GM21390 (cell line): ENCODE measurements at regions not wholly inside any gene's neighbourhood (a gene's known extent, or its start where the extent isn't known, plus 50 kb on each side); places are given as distances from the start of the nearest gene placed in this dataset.
"Not testable (repeated sequence)": the region's sequence is repeated elsewhere in the genome, so short reads cannot be mapped to it uniquely, and the experiment has no call there.

Experiments
- ATAC-seq: cut with Tn5 transposase; IDR thresholded peaks from one replicate; pipeline ENCODE4 v1.9.1; 2021; ENCODE audit not compliant: unreplicated experiment

GRCh38 chr6:56752009-56752408, 109.3 kb upstream of the DST start:
- no peak for ATAC-seq

DNA sequence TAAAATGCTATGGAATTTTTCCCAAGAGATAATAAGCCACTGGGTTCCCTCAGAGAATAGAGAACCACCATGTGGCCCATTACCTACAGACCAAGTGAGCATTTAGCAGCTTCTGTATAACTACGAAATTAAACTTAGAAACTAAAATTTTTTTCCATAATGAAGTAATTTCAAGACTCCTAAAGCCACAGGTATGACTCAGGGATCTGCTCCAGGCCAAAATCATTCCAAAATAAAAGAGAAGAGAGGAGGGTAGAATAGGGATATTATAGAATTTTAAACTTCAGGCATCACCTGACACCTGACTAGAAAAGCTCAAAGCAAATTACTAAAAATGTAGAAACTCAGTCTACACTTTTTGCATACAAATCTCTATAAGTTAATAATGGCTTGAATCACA, 108.9 kb upstream of the DST start:
- ATAC-seq, result no peak

- no peak for ATAC-seq
These were observed 108.0 kb upstream of the DST start for GRCh38 chr6:56750686-56751085.

GRCh38 chr6:56749632-56750151, 107.0 kb upstream of the DST start:
- no peak for ATAC-seq

DNA sequence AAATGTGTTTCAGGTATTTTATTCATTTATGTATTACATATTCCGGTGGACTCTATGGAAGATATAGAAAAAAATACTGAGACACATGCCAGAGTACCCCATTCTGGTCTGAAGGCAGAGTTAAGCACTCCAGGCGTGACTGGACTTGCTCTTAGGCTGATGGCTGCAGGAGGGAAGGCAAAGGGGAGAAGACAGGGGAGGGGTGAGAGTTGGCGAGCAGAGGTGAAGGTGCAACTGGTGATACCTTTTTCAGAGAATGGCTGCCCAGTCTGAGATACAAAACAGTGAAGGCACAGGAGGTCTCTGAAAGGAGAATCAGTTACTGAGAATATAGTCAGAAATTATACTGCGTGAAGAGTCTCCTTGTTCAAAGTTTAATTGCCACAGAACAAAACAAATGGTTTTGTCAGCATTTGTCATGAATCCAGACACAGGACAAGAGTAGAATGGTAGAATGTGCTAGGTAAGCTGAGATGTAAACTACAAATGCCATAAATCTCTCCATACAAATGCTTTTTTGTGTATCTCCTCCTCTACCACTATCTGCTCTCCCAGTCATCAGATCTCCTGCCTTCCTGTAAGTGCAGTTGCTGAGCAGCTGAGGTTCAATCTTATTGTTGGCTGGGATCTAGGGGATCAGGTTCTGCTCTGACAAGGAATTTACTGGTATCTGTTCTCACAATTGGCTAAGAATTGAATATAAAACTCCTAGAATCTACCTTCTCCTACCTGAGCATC, 104.2 kb upstream of the DST start:
- ATAC-seq, result no peak

- ATAC-seq, result no peak
These were observed 103.3 kb upstream of the DST start for GRCh38 chr6:56745971-56746370.

GRCh38 chr6:56745081-56745480, 102.4 kb upstream of the DST start:
- ATAC-seq, result no peak

DNA sequence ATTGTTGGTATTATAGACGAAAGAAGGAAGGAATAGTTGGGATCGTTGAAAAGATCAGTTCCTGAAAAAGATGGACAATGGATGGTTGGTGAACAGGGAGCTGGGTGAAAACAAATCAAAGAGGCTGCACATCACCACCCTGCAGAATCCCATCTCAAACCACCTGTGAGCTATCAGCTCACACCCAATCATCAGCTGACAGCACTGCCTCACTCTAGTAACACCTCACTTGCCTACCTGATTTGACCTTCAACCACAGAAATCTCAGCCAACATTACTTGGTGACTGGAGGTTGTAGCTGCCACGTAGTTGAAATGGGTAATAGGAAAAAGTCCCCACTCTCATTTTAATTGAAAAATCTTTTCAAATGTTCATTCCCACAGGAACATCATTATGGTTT, 101.8 kb upstream of the DST start:
- no peak for ATAC-seq

DNA sequence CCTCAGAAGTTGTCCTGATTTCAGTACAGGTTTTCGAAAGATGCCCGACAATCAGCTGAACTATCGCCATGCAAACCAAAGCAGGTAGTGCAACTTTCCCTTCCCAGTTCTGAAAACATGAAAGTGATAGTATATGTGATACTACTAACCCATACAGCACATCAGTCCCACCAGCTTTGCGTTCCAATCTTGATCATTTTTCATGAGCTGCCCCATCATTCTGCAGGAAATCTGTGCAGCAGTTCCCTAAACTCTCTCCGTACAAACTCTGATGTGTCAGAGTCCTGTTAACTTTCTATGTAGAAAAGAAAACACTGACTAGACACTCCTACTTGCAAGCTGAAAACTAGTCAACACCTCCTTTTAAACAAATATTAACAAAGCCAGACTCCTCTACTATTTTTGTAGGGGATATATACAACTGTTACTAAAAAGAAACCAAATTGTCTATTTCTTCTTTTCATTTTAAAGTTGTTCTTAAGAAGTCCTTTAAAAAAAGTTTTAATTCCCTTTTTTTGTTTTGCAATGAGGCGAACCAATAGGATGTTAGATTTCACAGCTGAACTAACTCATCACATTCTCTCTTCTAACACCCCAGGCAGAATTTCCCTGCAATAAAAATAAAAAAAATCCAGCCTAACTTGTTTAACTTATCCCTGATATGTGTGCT, 99.6 kb upstream of the DST start:
- ATAC-seq, result peak; percentile 74

DNA sequence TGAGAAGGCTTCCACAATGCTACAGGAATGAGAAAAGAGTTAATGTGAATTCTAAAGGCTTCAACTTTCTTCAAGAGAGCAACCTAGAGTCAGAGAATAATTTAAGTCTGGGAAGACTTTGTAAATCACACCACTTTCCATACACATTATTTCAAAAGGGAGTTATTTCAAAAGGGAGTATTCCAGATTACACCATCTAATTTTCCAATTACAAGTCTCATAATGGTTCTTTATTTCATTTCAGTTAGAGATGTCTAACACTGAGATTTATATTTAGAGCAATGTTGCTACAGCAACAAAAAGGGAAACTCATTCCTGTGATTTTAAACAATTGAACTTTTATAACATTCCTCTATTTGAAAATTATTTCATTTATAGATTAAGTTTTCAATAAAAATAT, 98.8 kb upstream of the DST start:
- ATAC-seq, result no peak

- no peak for ATAC-seq
These were observed 97.4 kb upstream of the DST start for GRCh38 chr6:56739836-56740815.

DNA sequence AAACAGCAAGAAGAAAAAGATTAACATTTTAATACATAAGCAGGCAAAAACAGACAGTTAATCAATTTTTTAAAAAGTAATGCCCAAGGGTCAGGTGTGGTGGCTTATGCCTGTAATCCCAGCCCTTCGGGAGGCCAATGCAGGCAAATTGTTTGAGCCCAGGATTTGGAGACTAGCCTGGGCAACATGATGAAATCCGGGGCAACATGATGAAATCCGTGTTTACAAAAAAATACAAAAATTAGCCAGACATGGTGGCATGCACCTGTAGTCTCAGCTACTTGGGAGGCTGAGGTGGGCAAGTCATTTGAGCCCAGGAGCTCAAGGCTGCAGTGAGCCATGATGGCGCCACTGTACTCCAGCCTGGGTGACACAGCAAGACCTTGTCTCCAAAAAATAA, 94.1 kb upstream of the DST start:
- ATAC-seq, result no peak

GRCh38 chr6:56734335-56734734, 91.6 kb upstream of the DST start:
- ATAC-seq, result no peak

DNA sequence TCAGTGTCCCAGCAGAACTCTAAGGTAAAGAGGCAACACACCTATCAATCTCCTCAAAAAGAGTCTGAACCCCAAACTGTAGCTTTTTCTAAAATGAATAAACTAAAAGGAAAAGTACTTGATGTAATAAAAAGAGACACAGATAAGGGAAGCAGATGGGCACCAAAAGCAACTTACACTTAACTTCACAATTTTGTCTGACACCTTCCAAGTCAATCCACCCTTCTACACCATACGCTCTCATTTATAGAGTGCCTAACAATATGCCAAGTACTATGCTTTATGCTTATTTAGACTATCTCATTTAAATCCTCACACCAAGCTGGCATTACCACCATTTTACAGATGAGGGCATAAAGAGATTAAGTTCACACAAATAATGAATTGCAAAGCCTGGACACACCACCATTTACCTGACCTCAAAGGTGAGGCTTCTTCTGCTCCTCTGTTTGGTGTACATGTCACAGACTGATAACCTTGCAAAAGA, 90.6 kb upstream of the DST start:
- ATAC-seq, result no peak

GRCh38 chr6:56732517-56732916, 89.8 kb upstream of the DST start:
- no peak for ATAC-seq

- no peak for ATAC-seq
These were observed 88.2 kb upstream of the DST start for GRCh38 chr6:56730663-56731529.

DNA sequence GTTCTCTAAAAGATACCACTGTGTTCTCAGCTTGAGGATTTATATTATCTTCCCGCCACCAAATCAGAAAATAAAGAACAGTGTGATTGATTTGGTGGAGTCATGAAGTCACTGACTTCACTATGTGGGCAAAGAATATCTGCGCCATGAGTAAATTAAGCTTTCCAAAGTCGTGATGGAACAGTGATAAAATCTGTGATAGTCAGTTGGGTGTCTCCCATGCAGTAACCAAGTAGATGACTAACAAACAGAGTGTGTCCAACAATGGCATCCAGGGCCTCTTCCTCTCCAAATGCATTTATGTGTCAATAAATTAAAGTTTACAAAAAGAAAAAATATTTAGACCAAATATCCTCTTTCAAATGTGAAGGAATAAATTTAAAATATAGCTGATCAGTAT, 87.0 kb upstream of the DST start:
- ATAC-seq, result no peak

DNA sequence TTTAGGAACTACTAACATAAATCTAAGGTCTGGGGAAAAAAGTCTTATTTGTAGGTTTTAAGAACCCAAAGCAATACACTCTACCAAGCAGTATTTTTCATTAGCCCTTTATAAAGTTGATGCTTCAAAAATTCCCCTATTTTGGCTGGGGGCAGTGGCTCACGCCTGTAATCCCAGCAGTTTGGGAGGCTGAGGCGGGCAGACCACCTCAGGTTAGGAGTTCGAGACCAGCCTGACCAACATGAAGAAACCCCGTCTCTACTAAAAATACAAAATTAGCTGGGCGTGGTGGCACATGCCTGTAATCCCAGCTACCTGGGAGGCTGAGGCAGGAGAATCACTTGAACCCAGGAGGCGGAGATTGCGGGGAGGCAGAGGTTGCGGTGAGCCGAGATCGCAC, 86.5 kb upstream of the DST start:
- ATAC-seq, result not testable (repeated sequence)

GRCh38 chr6:56727097-56727850, 84.6 kb upstream of the DST start:
- ATAC-seq, result no peak

DNA sequence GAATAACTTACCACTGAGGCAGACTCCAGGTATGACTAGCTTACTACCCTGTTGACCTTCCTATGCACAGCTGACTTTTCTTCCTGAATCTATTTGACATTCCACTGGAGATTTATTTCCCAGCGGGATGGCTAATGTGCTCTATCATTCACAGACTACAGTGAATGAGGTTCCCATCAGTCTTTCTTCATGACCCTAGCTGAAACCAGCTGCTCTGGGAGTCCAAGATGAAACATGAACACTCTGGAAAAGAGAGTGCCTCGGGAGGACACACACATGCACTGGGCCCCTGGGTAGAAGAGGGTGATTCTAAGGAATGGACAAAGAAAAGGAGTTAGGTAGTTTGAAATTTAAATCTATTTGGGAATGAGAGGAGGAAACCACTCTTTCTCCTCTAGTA, 82.6 kb upstream of the DST start:
- ATAC-seq, result no peak
